Panc1 (cell line): ENCODE measurements at regions not wholly inside any gene's neighbourhood (a gene's known extent, or its start where the extent isn't known, plus 50 kb on each side); places are given as distances from the start of the nearest gene placed in this dataset.

Experiments
- ATAC-seq: fragments of 200-7000 bp; cut with Tn5 transposase; 2 replicates; pipeline ENCODE4 v1.9.1; 2020; ENCODE audit warnings: mild to moderate bottlenecking, moderate library complexity
- BruUV-seq: library from RNA; stranded (reverse); fragments of 400-500 nt; replicated peaks from 2 replicates; lab custom pipeline; 2021; lab: Mats Ljungman, UMichigan
- CTCF ChIA-PET: fragments of 300-600 bp; sonication (Branson Sonifier 250); formaldehyde crosslinking; loops from one replicate; lab custom pipeline; 2022; ENCODE audit warnings: antibody characterized with exemption; lab: Charles Lee
- POLR2A ChIA-PET: fragments of 300-600 bp; sonication (Branson Sonifier 250); formaldehyde crosslinking; loops from one replicate; lab custom pipeline; 2022; ENCODE audit warnings: antibody characterized with exemption; lab: Charles Lee
- DNase-seq: peaks from one replicate; pipeline ENCODE4 v3.0.0-alpha.2; 2010; ENCODE audit warnings: low read depth, low spot score
- H3K27ac ChIP-seq: 2 replicates; pipeline ENCODE4 v1.5.1; 2011; ENCODE audit warnings: mild to moderate bottlenecking, low read length, inconsistent platforms
- H3K27me3 ChIP-seq: fragments of 200-500 bp; sonication (Bioruptor generic); 2 replicates; pipeline ENCODE4 v1.6.0; 2014; ENCODE audit warnings: low read length, inconsistent platforms; ENCODE audit not compliant: control insufficient read depth, insufficient read depth
- H3K36me3 ChIP-seq: fragments of 200-500 bp; sonication (Bioruptor generic); 2 replicates; pipeline ENCODE4 v1.5.1; 2014; ENCODE audit warnings: inconsistent platforms, mild to moderate bottlenecking, low read length, moderate library complexity; ENCODE audit not compliant: control insufficient read depth, insufficient read depth
- H3K4me1 ChIP-seq: 2 replicates; pipeline ENCODE4 v1.5.1; 2011; ENCODE audit warnings: inconsistent platforms, mild to moderate bottlenecking, low read length, moderate library complexity; ENCODE audit not compliant: control insufficient read depth, insufficient read depth
- H3K4me3 ChIP-seq, 2 experiments: 2 replicates each; pipeline ENCODE4 v1.5.1; 2011 to 2012; ENCODE audit warnings: low read depth in 2 of 2, low read length in 2 of 2, mild to moderate bottlenecking in 2 of 2, inconsistent platforms in 1 of 2, moderate library complexity in 1 of 2
- H3K9me3 ChIP-seq: fragments of 200-500 bp; sonication (Bioruptor generic); 2 replicates; pipeline ENCODE4 v1.5.1; 2014; ENCODE audit warnings: low read depth, mild to moderate bottlenecking, inconsistent platforms, low read length, moderate library complexity; ENCODE audit not compliant: control insufficient read depth, insufficient read depth
- CTCF ChIP-seq: fragments of 450-650 bp; IDR thresholded peaks from 2 replicates; pipeline ENCODE4 v1.5.1; 2017; ENCODE audit warnings: mild to moderate bottlenecking
- POLR2AphosphoS5 ChIP-seq: IDR thresholded peaks from 2 replicates; pipeline ENCODE4 v1.6.1; 2012; ENCODE audit warnings: mild to moderate bottlenecking, low read depth, low read length, moderate library complexity
- REST ChIP-seq, 2 experiments: IDR thresholded peaks; 2 replicates each; pipeline ENCODE4 v1.6.1; 2011 to 2012; ENCODE audit warnings: low read depth in 2 of 2, control low read depth in 1 of 2, low read length in 1 of 2, mild to moderate bottlenecking in 1 of 2, moderate library complexity in 1 of 2; ENCODE audit not compliant: insufficient read depth in 1 of 2
- SIN3A ChIP-seq: IDR thresholded peaks from 2 replicates; pipeline ENCODE4 v1.6.1; 2012; ENCODE audit warnings: low read depth, mild to moderate bottlenecking, low read length, moderate library complexity, borderline replicate concordance; ENCODE audit not compliant: insufficient read depth
- TCF7L2 ChIP-seq: IDR thresholded peaks from 2 replicates; pipeline ENCODE4 v1.6.1; 2011; ENCODE audit warnings: mild to moderate bottlenecking, low read depth, low read length, inconsistent platforms
- in situ Hi-C: cut with HindIII; loops from 2 replicates; pipeline ENCODE4 v1.10.0; 2016; ENCODE audit warnings: low sequenced_read_pairs, low pct_unique_long_range_greater_than_20kb
- intact Hi-C: fragments of 100-400 bp; cut with micrococcal nuclease; formaldehyde crosslinking; loops from one replicate; pipeline ENCODE4 v1.10.0; 2022; ENCODE audit not compliant: unreplicated experiment

- POLR2A ChIA-PET: no interaction called here
- BruUV-seq: no TSS peak
- in situ Hi-C loops: no loop called here
- ATAC-seq (no peak), DNase-seq (no peak)
- Histone ChIP-seq H3K36me3 (no peaks in the 10 kb centered on the region), H3K9me3 (no peaks in the 10 kb centered on the region), H3K4me3 (no peak overlapping the region), H3K27ac (no peak overlapping the region), H3K27me3 (no peaks in the 10 kb centered on the region; the same call in 1 of the 2 replicates), H3K4me1 (no peaks in the 10 kb centered on the region)
- intact Hi-C loops: no loop called here
- CTCF ChIA-PET: no interaction called here
- TF ChIP-seq CTCF (no peak), TCF7L2 (no peak), POLR2AphosphoS5 (no peak), SIN3A (no peak), REST (IDR thresholded peaks at IDR 0.05; ENCODE audit: insufficient read depth in 1 of 2, low read depth in 2 of 2, low read length in 1 of 2) (no peak)
Measured at GRCh38 chr9:108634672-108635462, 220.9 kb downstream of the ACTL7B start.

- Histone ChIP-seq H3K4me1 (no peaks in the 10 kb centered on the region), H3K9me3 (no peaks in the 10 kb centered on the region), H3K27me3 (no peaks in the 10 kb centered on the region; the same call in 1 of the 2 replicates), H3K4me3 (no peak overlapping the region), H3K36me3 (no peaks in the 10 kb centered on the region), H3K27ac (no peak overlapping the region)
- no peak for ATAC-seq
- POLR2A ChIA-PET: no interaction called here
- no TSS peak for BruUV-seq
- intact Hi-C loops: no loop called here
- DNase-seq: no peak
- no peak for TF ChIP-seq CTCF
- in situ Hi-C loops: no loop called here
- CTCF ChIA-PET: no interaction called here
Measured at GRCh38 chr9:108634204-108634603, 221.6 kb downstream of the ACTL7B start.
